ENCODE measurements at regions not wholly inside any gene's neighbourhood (a gene's known extent, or its start where the extent isn't known, plus 50 kb on each side); places are given as distances from the start of the nearest gene placed in this dataset.
A peak's percentile ranks its signal among the peaks of the same experiment; 100 is the strongest.

- no peaks in the 10 kb centered on the region for H3K79me2 ChIP-seq (ENCODE audit: insufficient read depth)
- H3K36me3 ChIP-seq (ENCODE audit: low read depth): no peaks in the 10 kb centered on the region
- peak; percentile 62 for DNase-seq
- peaks cover 35% of the 10 kb centered on the region for H3F3A ChIP-seq (ENCODE audit: insufficient read depth)
- peak overlapping the region; percentile 95 for H3K27ac ChIP-seq
- H2AFZ ChIP-seq: no peak overlapping the region
- no peaks in the 10 kb centered on the region for H3K9me3 ChIP-seq (ENCODE audit: low read depth)
- H3K4me1 ChIP-seq (ENCODE audit: insufficient read depth): peaks cover 54% of the 10 kb centered on the region
- H3K27me3 ChIP-seq (replicated peaks; ENCODE audit: insufficient read depth): no peaks in the 10 kb centered on the region
- in situ Hi-C loops (cut with MboI): loop anchor here (25.0 kb wide), 1 partner anchor 853 kb away; no protein-coding TSS in a partner anchor
- peak overlapping the region; percentile 68 for H3K4me2 ChIP-seq (ENCODE audit: unreplicated experiment)
- no peaks in the 10 kb centered on the region for H4K20me1 ChIP-seq (ENCODE audit: insufficient read depth)
- H3K9me2 ChIP-seq (ENCODE audit: insufficient read depth): no peaks in the 10 kb centered on the region
- no peak for TF ChIP-seq EZH2 (IDR thresholded peaks at IDR 0.05; ENCODE audit: insufficient read depth, poor library complexity, severe bottlenecking)
- no peak for TF ChIP-seq EZH2phosphoT487 (IDR thresholded peaks at IDR 0.05; ENCODE audit: insufficient read depth, low read depth)
- peak overlapping the region; percentile 63 for H3K9ac ChIP-seq
- H3K4me3 ChIP-seq: 0 out of 2 replicates have a peak overlapping the region, but pooled peaks have one; percentile 7
- 33 to 36% methylated on average over 1 of the region's 1 CpG for WGBS, 2 experiments (ENCODE audit: low coverage in 1 of 2, low lambda C conversion rate in 2 of 2, missing lambda C conversion rate in 2 of 2)
Observed at GRCh38 chr6:80608881-80609280, 502.4 kb downstream of the BCKDHB start.

GRCh38 chr6:80607811-80608391, 501.4 kb downstream of the BCKDHB start:
- Histone ChIP-seq H3K9ac (peak overlapping the region; percentile 63), H3K4me3 (peak overlapping the region; percentile 7; the same call in 1 of the 2 replicates), H3K27me3 (replicated peaks; ENCODE audit: insufficient read depth) (no peaks in the 10 kb centered on the region), H3K4me1 (ENCODE audit: insufficient read depth) (peaks cover 54% of the 10 kb centered on the region), H4K20me1 (ENCODE audit: insufficient read depth) (no peaks in the 10 kb centered on the region), H3K9me3 (ENCODE audit: low read depth) (no peaks in the 10 kb centered on the region), H3K9me2 (ENCODE audit: insufficient read depth) (no peaks in the 10 kb centered on the region; the same call in 1 of the 2 replicates), H3K27ac (peak overlapping the region; percentile 95), H3F3A (ENCODE audit: insufficient read depth) (peaks cover 35% of the 10 kb centered on the region), H3K36me3 (ENCODE audit: low read depth) (no peaks in the 10 kb centered on the region), H3K79me2 (ENCODE audit: insufficient read depth) (no peaks in the 10 kb centered on the region), H3K4me2 (ENCODE audit: unreplicated experiment) (peak overlapping the region; percentile 68), H2AFZ (no peak overlapping the region; the same call in 1 of the 2 replicates)
- TF ChIP-seq EZH2phosphoT487 (IDR thresholded peaks at IDR 0.05; ENCODE audit: insufficient read depth, low read depth): no peak
- no peak for TF ChIP-seq EZH2 (IDR thresholded peaks at IDR 0.05; ENCODE audit: insufficient read depth, poor library complexity, severe bottlenecking)
- DNase-seq: peak; percentile 94
- 0% methylated on average over 4 of the region's 4 CpGs for WGBS, 2 experiments (ENCODE audit: low coverage in 1 of 2, low lambda C conversion rate in 2 of 2, missing lambda C conversion rate in 2 of 2)
- in situ Hi-C loops (cut with MboI): loop anchor here (25.0 kb wide), 1 partner anchor 854 kb away; no protein-coding TSS in a partner anchor

- H3K36me3 ChIP-seq (ENCODE audit: low read depth): no peaks in the 10 kb centered on the region
- no peak overlapping the region for H3K9ac ChIP-seq
- H3K27ac ChIP-seq: no peak overlapping the region
- in situ Hi-C loops (cut with MboI): loop anchor here (25.0 kb wide), 1 partner anchor 857 kb away; no protein-coding TSS in a partner anchor
- DNase-seq: peak; percentile 55
- no peaks in the 10 kb centered on the region for H3K79me2 ChIP-seq (ENCODE audit: insufficient read depth)
- no peaks in the 10 kb centered on the region for H3K27me3 ChIP-seq (replicated peaks; ENCODE audit: insufficient read depth)
- H3K4me3 ChIP-seq: no peak overlapping the region
- 56 to 59% methylated on average over 4 of the region's 4 CpGs for WGBS, 2 experiments (ENCODE audit: low coverage in 1 of 2, low lambda C conversion rate in 2 of 2, missing lambda C conversion rate in 2 of 2)
- H2AFZ ChIP-seq: no peak overlapping the region
- TF ChIP-seq EZH2 (IDR thresholded peaks at IDR 0.05; ENCODE audit: insufficient read depth, poor library complexity, severe bottlenecking) (no peak), EZH2phosphoT487 (IDR thresholded peaks at IDR 0.05; ENCODE audit: insufficient read depth, low read depth) (no peak)
- peaks cover 44% of the 10 kb centered on the region for H3K4me1 ChIP-seq (ENCODE audit: insufficient read depth)
- H3K9me3 ChIP-seq (ENCODE audit: low read depth): no peaks in the 10 kb centered on the region
- H3F3A ChIP-seq (ENCODE audit: insufficient read depth): peaks cover 28% of the 10 kb centered on the region
- no peaks in the 10 kb centered on the region for H4K20me1 ChIP-seq (ENCODE audit: insufficient read depth)
- H3K4me2 ChIP-seq (ENCODE audit: unreplicated experiment): no peak overlapping the region
- H3K9me2 ChIP-seq (ENCODE audit: insufficient read depth): no peaks in the 10 kb centered on the region; the same call in 1 of the 2 replicates
Observed at GRCh38 chr6:80605165-80605989, 498.9 kb downstream of the BCKDHB start.

- no peak overlapping the region for H3K4me2 ChIP-seq (ENCODE audit: unreplicated experiment)
- no peaks in the 10 kb centered on the region for H4K20me1 ChIP-seq (ENCODE audit: insufficient read depth)
- no peak for DNase-seq
- H3K27me3 ChIP-seq (replicated peaks; ENCODE audit: insufficient read depth): no peaks in the 10 kb centered on the region
- TF ChIP-seq EZH2phosphoT487 (IDR thresholded peaks at IDR 0.05; ENCODE audit: insufficient read depth, low read depth): no peak
- no peak for TF ChIP-seq EZH2 (IDR thresholded peaks at IDR 0.05; ENCODE audit: insufficient read depth, poor library complexity, severe bottlenecking)
- no peak overlapping the region for H3K9ac ChIP-seq
- H3K79me2 ChIP-seq (ENCODE audit: insufficient read depth): no peaks in the 10 kb centered on the region
- no peak overlapping the region for H3K27ac ChIP-seq
- H3F3A ChIP-seq (ENCODE audit: insufficient read depth): peaks cover 18% of the 10 kb centered on the region
- H3K4me3 ChIP-seq: no peak overlapping the region
- no peaks in the 10 kb centered on the region for H3K9me3 ChIP-seq (ENCODE audit: low read depth)
- no peaks in the 10 kb centered on the region; the same call in 1 of the 2 replicates for H3K9me2 ChIP-seq (ENCODE audit: insufficient read depth)
- H3K36me3 ChIP-seq (ENCODE audit: low read depth): no peaks in the 10 kb centered on the region
- in situ Hi-C loops (cut with MboI): loop anchor here (25.0 kb wide), 1 partner anchor 859 kb away; no protein-coding TSS in a partner anchor
- H2AFZ ChIP-seq: no peak overlapping the region
- peaks cover 27% of the 10 kb centered on the region for H3K4me1 ChIP-seq (ENCODE audit: insufficient read depth)
Observed at GRCh38 chr6:80603679-80604078, 497.2 kb downstream of the BCKDHB start.

Measured in GM23248 (cell line).